Stimulated activated CD8-positive, alpha-beta memory T cell treated with anti-CD3 and anti-CD28 coated beads, Interleukin-15, amount 100 ng/mL, for 4 hours (primary cell): ENCODE measurements at regions not wholly inside any gene's neighbourhood (a gene's known extent, or its start where the extent isn't known, plus 50 kb on each side); places are given as distances from the start of the nearest gene placed in this dataset.
"Not testable (repeated sequence)": the region's sequence is repeated elsewhere in the genome, so short reads cannot be mapped to it uniquely, and the experiment has no call there.

ENCODE experiments used
- DNase-seq, 2 donors: peaks; one replicate each; pipeline ENCODE4 v3.0.0-alpha.2; 2020; ENCODE audit warnings: low read depth in 2 of 2

DNA sequence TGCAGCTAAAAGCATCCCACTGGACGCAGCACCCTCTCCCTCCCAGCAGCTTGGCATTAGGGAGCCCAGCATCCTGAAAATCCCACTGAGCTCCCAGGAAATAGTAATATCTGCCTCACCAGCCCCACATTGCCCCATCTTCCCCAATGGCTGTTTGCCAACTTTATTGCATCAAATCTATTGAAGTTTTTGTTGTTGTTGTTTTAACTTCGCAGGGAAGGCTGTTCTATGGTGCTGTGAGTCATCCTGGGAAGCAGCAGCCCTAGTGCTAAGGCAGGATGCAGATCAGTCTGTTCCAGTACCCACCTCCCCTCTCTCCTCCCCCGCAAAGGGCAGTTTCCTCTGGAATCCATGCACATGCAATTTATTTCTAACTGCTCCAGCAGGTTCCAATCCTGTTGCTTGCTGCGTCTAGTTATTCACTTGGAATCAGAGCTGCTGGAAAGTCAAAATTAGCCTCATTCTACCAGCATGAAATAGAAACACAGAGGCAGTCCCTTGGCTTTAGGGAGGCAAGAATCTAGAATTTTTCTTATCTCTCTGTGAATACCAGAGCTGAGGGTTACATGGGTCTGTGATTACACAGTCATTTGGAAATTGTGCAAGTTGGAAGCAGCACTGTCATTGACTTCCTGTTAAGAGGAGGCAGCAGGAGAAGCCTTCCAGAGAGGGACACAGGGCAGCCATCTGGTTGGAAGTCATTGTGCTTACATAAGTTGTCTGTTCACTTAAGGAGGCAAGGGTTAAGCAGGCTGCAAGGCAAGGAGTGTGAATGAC lies 115.9 kb upstream of the CACUL1 start:
- no peak for DNase-seq

DNA sequence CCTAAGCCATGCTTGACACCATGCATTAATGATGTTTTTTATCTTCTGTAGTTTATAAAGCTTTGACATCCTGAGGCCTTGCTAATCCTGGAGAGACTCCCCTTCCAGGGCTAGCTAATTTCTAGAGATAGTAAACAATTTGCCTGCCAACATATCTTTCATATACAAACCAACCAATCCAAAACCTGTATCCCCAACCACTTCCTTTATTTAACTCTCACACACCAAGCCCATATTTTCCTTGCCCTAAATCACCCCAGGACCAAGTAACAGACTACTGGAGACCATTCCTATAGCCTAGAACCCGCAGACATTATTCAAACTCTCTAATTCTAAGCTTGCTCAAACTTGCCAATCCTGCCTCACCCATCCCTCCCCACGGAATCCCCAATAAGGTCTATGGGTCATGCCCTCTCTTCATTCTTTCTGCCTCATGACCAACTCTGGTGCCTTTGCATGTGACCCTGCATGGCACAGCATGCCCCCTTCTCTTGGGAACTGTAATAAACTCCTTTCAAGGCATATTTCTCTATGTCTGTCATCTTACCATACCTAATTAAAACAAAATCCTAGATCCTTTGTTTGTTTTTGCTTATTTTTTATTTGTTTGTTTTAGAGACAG lies 116.6 kb upstream of the CACUL1 start:
- no peak for DNase-seq

DNA sequence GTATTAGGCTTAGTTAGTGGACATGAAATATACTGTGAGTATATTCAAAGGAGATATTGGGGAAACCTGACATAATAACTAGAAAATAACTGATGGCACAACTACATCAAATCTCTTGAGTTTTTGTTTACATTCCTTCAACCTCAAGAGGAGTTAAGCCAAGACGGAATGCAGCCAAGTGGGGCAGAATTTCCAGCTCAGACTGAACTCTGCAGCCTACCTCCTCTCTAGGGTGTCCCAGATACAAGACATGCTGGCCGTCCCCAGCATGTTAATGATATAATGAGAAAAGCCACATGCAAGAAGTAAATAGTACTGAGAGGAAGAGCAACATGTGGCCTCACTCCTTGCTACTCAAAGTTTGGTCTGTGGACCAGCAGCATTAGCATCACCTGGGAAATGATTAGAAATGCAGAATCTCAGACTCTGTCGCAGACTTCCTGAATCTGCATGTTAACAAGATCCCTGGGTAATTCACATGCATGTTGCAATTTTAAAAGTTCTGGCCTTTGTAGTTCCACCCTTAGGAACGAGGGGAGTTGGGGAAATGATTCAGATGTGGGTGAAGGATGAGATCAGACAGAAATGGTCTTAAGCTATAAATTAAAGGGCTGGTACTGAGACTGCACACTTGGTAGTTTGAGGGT lies 118.4 kb upstream of the CACUL1 start:
- no peak for DNase-seq

DNA sequence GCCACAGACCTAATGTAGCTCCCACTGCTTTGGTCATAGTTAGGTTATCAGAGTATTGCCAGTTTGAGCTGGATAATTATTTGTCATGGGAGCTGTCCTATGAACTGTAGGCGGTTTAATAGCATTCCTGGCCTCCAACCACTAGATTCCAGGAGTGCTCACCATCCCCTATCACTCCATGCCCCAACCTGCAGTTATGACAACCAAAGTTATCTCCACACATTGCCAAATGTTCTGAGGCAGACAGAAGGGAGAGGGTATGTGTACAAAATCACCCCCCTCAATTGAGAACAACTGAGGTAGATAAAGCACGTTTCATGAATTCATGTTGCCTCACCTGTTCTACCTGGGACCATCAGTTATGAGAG lies 119.0 kb upstream of the CACUL1 start:
- no peak for DNase-seq

GRCh38 chr10:118874171-118874570 lies 119.4 kb upstream of the CACUL1 start:
- no peak for DNase-seq

DNA sequence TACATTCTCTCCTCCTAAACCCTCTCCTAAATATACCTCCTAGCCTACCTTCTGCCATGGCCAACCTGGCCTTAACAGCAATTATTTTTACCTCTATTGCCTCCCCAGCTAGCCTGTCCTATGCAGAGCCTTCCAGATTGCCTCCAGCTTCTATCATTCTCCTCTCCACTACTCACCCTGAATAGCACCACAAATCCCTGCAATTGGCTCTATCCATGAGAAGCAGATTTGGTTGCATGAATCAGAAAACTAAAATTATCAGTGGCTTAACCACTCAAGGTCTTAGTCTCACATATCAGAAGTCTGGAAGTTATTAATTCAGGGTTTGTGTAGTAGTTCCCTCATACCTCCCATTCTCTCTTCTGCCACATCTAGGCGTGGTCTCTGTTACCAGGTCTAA lies 120.3 kb upstream of the CACUL1 start:
- DNase-seq, result no peak

GRCh38 chr10:118882741-118883140 lies 128.0 kb upstream of the CACUL1 start:
- no peak for DNase-seq

- no peak for DNase-seq
These were observed 137.3 kb upstream of the NANOS1 start for GRCh38 chr10:118892255-118892654.

GRCh38 chr10:118894891-118895290 lies 134.6 kb upstream of the NANOS1 start:
- not testable (repeated sequence) for DNase-seq

DNA sequence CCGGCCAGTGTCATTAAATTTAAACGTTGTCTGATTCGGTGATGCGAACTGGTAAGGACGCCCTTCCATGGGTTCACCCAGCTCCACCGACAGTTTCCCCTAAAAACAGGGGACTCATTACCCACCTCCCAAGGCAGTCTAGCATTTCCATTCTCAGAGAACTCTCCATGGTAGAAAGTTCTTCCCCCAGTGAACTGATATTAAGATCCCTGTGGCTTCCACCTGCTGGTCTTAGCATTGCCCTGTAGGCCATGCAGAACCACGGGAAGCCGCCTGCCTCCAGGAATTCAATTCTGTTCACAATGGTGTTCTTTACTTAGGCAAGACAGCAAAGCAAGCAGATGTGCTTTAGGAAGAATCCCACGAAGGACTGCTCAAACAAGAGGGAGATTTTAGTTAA lies 128.9 kb upstream of the NANOS1 start:
- no peak for DNase-seq

DNA sequence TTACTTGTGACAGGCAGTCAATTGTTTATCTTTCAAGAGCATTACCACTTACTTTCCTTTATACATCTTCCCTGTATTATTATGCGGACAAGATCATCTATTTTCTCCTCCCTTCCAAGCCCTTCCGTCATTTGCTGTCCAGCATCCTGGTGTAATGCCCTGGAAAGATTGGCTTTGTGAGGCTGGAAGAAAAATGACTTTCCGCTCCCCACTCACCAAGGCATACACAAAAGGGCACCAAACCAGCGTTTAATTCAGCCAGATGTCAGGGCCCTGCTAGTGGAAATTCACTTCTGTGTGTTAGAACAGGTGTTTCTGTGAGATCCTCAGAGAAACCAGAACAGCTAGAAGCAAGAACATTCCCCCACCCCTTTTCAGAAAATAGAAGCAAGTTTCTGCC lies 128.1 kb upstream of the NANOS1 start:
- no peak for DNase-seq

DNA sequence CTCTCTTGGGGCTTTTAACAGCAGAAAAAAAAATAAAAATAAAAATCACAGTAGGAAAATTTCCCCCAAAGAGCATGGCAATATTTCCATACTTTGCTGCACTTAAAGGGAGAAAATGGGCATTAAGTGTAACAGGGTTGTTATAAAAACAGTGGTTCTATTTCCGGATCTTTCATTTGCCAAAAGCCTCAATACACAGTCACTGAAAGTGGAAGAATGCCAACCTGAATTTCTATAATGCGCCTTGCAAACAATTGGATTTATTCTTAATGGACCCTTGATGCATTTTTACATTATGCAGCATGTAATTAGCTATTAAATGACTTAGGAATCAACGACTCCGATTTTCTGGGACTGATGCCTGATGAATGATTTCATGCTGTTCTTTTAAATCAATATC lies 127.6 kb upstream of the NANOS1 start:
- no peak for DNase-seq

GRCh38 chr10:118902656-118903055 lies 126.9 kb upstream of the NANOS1 start:
- not testable (repeated sequence) for DNase-seq

DNA sequence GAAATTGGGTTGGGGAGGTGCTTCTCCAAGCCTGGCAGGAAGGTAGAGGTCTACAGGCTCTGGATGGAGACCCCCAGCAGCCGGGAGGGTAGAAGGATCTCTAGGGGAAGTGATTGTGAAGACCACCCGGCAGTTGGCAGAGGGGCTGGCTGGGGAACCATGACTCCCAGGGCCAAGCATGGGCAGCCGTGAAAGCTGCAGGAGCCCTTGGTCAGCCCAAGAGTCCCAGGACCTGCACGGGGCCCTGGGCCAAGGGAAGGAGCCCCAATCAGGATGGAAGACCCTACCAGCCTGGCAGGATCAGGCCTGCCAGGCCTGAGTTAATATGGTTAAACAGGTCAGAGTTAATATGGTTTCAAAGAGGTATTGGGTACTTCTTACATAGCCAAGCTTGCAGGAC lies 126.3 kb upstream of the NANOS1 start:
- no peak for DNase-seq

DNA sequence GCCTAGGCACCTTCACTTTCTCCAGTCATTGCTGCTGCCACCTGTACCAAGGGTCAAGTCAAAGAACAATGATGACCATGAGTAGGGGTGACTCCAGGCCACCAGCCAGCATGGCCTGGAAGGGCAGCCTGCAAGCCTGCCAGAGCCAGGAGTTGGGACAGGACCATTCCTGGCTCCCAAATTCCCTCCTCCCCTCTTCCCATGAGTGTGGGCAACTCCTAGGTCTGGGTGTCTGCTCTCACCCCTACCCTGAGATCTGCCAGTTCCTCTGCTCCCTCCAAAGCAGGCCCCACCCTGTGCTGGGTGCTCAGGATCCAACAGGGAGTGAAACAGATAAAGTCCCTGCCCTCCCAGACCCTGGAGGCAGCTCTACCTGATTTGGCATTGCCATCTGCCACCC lies 125.8 kb upstream of the NANOS1 start:
- no peak for DNase-seq

DNA sequence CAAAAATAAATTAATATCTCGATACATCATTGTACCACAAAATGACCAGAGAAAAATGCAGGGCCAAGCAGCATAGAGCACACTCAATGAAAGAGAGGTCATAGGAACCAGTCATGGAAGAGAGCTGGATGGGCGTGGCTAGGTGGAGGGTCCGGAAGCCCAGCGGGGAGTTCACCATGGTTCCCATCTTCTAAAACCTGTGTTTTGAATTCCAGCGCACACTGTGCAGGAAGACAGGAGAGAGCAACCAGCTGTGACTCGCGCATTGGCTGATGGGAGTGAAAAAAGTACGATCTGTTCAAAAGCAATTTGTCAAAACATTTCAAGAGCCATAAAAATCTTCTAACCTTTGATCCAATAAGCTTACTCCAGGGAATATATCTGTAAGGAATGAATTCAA lies 125.2 kb upstream of the NANOS1 start:
- no peak for DNase-seq

GRCh38 chr10:118907051-118907450 lies 122.5 kb upstream of the NANOS1 start:
- DNase-seq, result no peak

GRCh38 chr10:118908557-118909256 lies 120.8 kb upstream of the NANOS1 start:
- no peak for DNase-seq

- no peak for DNase-seq
These were observed 118.8 kb upstream of the NANOS1 start for GRCh38 chr10:118910702-118911101.

DNA sequence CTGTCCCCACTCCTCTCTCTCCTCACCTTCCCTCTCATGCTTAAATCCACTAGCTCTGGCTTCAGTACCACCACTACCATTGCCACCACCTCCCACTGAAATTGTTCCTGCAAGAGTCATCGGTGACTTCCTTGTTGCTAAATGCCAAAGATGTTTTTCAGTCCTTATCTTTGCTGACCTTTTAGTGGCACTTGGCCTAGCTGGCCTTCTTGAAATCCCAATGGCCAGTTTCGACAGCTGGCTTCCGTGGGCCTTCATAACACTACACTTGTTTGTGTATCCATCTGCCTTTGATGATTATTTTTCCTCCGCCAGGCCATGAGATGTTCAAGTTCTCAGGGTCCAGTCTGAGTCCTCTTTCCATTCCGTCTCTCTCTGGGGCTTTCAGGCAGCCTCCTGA lies 118.2 kb upstream of the NANOS1 start:
- DNase-seq, result no peak

GRCh38 chr10:118912961-118913600 lies 116.4 kb upstream of the NANOS1 start:
- DNase-seq, result no peak

DNA sequence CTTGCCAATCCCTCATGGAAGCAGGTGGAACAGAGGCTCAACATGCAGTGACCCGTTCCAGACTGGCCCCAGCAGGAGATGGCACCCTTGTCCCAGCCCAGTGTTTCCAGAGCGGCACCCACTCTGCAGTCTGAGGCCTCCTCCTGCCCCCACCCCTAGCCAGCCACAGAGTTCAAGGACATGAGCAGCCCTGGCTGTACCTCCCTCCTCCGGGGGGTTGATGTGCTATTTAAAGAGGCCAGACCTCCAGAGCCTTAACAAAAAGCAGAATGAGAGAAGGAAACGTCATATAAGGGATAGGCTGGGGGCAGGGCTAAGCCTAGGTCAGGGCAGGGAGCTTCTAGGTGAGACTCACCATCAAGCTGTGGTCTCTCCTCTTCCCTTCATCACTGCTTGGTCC lies 115.7 kb upstream of the NANOS1 start:
- DNase-seq, result no peak
